ENCODE measurements at regions not wholly inside any gene's neighbourhood (a gene's known extent, or its start where the extent isn't known, plus 50 kb on each side); places are given as distances from the start of the nearest gene placed in this dataset.

DNA sequence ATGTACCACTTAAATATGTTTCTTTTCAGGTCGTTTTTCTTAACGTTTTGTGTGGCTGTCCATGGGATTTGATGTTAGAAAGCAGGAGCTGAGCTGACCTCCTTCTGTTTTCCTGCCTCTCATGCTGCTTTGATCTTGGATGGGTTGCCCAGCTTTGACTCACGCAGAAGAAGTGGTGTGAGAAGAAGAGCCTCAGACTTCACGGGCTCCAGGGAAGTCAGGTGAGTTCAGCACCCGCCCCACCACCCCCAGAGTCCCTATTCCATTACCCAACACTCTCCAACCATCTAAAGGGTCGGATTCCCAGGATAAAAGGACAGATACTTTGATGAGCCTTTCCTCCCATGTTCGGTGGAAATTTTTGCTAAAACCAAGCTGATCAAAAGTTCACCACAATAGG is 373.4 kb downstream of the IRX2 start:
- TF ChIP-seq EZH2phosphoT487 (IDR thresholded peaks at IDR 0.05; ENCODE audit: unreplicated experiment) (no peak), JUNB (IDR thresholded peaks at IDR 0.05; ENCODE audit: unreplicated experiment) (no peak), POLR2AphosphoS5 (IDR thresholded peaks at IDR 0.05; ENCODE audit: low read depth) (no peak), CREB1 (CRISPR knock-in tag; IDR thresholded peaks at IDR 0.05; ENCODE audit: low read depth) (no peak), EZH2 (IDR thresholded peaks at IDR 0.05; ENCODE audit: low read depth, unreplicated experiment) (no peak), ZNF331 (CRISPR knock-in tag; IDR thresholded peaks at IDR 0.05; ENCODE audit: low read depth) (no peak), STAT1 (IDR thresholded peaks at IDR 0.05; ENCODE audit: unreplicated experiment) (no peak)
- TF ChIP-seq, protein P1, sequence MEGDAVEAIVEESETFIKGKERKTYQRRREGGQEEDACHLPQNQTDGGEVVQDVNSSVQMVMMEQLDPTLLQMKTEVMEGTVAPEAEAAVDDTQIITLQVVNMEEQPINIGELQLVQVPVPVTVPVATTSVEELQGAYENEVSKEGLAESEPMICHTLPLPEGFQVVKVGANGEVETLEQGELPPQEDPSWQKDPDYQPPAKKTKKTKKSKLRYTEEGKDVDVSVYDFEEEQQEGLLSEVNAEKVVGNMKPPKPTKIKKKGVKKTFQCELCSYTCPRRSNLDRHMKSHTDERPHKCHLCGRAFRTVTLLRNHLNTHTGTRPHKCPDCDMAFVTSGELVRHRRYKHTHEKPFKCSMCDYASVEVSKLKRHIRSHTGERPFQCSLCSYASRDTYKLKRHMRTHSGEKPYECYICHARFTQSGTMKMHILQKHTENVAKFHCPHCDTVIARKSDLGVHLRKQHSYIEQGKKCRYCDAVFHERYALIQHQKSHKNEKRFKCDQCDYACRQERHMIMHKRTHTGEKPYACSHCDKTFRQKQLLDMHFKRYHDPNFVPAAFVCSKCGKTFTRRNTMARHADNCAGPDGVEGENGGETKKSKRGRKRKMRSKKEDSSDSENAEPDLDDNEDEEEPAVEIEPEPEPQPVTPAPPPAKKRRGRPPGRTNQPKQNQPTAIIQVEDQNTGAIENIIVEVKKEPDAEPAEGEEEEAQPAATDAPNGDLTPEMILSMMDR (conservative IDR thresholded peaks at IDR 0.05; ENCODE audit: low read depth in 2 of 2): no peak
- TF ChIP-seq, protein P2, sequence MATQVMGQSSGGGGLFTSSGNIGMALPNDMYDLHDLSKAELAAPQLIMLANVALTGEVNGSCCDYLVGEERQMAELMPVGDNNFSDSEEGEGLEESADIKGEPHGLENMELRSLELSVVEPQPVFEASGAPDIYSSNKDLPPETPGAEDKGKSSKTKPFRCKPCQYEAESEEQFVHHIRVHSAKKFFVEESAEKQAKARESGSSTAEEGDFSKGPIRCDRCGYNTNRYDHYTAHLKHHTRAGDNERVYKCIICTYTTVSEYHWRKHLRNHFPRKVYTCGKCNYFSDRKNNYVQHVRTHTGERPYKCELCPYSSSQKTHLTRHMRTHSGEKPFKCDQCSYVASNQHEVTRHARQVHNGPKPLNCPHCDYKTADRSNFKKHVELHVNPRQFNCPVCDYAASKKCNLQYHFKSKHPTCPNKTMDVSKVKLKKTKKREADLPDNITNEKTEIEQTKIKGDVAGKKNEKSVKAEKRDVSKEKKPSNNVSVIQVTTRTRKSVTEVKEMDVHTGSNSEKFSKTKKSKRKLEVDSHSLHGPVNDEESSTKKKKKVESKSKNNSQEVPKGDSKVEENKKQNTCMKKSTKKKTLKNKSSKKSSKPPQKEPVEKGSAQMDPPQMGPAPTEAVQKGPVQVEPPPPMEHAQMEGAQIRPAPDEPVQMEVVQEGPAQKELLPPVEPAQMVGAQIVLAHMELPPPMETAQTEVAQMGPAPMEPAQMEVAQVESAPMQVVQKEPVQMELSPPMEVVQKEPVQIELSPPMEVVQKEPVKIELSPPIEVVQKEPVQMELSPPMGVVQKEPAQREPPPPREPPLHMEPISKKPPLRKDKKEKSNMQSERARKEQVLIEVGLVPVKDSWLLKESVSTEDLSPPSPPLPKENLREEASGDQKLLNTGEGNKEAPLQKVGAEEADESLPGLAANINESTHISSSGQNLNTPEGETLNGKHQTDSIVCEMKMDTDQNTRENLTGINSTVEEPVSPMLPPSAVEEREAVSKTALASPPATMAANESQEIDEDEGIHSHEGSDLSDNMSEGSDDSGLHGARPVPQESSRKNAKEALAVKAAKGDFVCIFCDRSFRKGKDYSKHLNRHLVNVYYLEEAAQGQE (IDR thresholded peaks at IDR 0.05; ENCODE audit: unreplicated experiment): no peak

Measured in GM23338 (cell line).